DOHH2 (cell line): ENCODE measurements at regions not wholly inside any gene's neighbourhood (a gene's known extent, or its start where the extent isn't known, plus 50 kb on each side); places are given as distances from the start of the nearest gene placed in this dataset.

Source experiments
- CTCF ChIP-seq: fragments of 200-600 bp; sonication (generic); IDR thresholded peaks from one replicate; pipeline ENCODE4 v1.5.1; 2014; ENCODE audit warnings: antibody characterized with exemption, mild to moderate bottlenecking, low read depth, low read length; ENCODE audit not compliant: poor library complexity, severe bottlenecking
- EZH2phosphoT487 ChIP-seq: fragments of 200-600 bp; sonication (generic); IDR thresholded peaks from 2 replicates; pipeline ENCODE4 v1.6.1; 2017; ENCODE audit warnings: borderline replicate concordance, mild to moderate bottlenecking, antibody characterized with exemption, low read length, moderate library complexity, mixed read lengths

DNA sequence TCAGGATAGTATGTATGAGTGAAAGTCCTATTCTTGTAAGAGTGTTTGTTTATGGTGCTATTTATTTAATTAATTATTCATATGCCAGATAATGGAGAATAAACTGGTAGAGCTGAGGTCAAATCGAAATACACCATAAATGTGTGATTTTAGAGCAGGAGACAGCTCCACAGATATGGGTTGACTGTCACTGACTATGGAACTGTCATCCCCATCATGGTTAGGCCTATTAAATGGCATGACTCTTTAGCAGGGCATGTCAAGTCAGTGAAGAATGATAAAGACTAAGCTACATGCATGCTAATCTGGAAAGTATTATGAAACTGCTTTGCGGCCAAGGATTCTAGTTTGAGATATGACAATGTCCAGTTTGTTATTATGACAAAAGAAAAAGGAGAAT lies 658.6 kb downstream of the ISL1 start:
- no peak for TF ChIP-seq CTCF
- no peak for TF ChIP-seq EZH2phosphoT487
